Esophagus muscularis mucosa (tissue), 3 donors: ENCODE measurements at regions not wholly inside any gene's neighbourhood (a gene's known extent, or its start where the extent isn't known, plus 50 kb on each side); places are given as distances from the start of the nearest gene placed in this dataset.

Source experiments
- POLR2A ChIP-seq: fragments of 450-650 bp; IDR thresholded peaks from one replicate; pipeline ENCODE4 v1.6.1; 2017; ENCODE audit warnings: antibody characterized with exemption, moderate library complexity, mild to moderate bottlenecking, low read depth
- TF ChIP-seq, protein P1 (sequence below), 3 experiments: fragments of 200-600 bp in 2 of 3; fragments of 450-650 bp in 1 of 3; sonication (generic) in 2 of 3; IDR thresholded peaks; one replicate each; pipeline ENCODE4 v1.5.1; 2017 to 2019; ENCODE audit warnings: antibody characterized with exemption in 3 of 3, mild to moderate bottlenecking in 2 of 3, moderate library complexity in 1 of 3

GRCh38 chr3:159252274-159252673 is 450.4 kb downstream of the MFSD1 start:
- no peak for TF ChIP-seq POLR2A
- TF ChIP-seq, protein P1, sequence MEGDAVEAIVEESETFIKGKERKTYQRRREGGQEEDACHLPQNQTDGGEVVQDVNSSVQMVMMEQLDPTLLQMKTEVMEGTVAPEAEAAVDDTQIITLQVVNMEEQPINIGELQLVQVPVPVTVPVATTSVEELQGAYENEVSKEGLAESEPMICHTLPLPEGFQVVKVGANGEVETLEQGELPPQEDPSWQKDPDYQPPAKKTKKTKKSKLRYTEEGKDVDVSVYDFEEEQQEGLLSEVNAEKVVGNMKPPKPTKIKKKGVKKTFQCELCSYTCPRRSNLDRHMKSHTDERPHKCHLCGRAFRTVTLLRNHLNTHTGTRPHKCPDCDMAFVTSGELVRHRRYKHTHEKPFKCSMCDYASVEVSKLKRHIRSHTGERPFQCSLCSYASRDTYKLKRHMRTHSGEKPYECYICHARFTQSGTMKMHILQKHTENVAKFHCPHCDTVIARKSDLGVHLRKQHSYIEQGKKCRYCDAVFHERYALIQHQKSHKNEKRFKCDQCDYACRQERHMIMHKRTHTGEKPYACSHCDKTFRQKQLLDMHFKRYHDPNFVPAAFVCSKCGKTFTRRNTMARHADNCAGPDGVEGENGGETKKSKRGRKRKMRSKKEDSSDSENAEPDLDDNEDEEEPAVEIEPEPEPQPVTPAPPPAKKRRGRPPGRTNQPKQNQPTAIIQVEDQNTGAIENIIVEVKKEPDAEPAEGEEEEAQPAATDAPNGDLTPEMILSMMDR (IDR thresholded peaks at IDR 0.05), result no peak
